Vagina (tissue), 2 donors: ENCODE measurements at regions not wholly inside any gene's neighbourhood (a gene's known extent, or its start where the extent isn't known, plus 50 kb on each side); places are given as distances from the start of the nearest gene placed in this dataset.

Experiments
- POLR2AphosphoS5 ChIP-seq, 2 donors: sonication (generic); formaldehyde crosslinking; IDR thresholded peaks; one replicate each; pipeline ENCODE4 v1.9.0; 2017; ENCODE audit warnings: antibody characterized with exemption in 2 of 2, mild to moderate bottlenecking in 2 of 2, low read depth in 1 of 2; ENCODE audit not compliant: insufficient read depth in 1 of 2
- TF ChIP-seq, protein P1 (sequence below), 3 experiments: fragments of 450-650 bp in 2 of 3; fragments of 200-600 bp in 1 of 3; sonication (generic) in 1 of 3; IDR thresholded peaks; one replicate each; pipeline ENCODE4 v1.5.1; 2017 to 2019; ENCODE audit warnings: antibody characterized with exemption in 3 of 3, mild to moderate bottlenecking in 2 of 3, moderate library complexity in 2 of 3

DNA sequence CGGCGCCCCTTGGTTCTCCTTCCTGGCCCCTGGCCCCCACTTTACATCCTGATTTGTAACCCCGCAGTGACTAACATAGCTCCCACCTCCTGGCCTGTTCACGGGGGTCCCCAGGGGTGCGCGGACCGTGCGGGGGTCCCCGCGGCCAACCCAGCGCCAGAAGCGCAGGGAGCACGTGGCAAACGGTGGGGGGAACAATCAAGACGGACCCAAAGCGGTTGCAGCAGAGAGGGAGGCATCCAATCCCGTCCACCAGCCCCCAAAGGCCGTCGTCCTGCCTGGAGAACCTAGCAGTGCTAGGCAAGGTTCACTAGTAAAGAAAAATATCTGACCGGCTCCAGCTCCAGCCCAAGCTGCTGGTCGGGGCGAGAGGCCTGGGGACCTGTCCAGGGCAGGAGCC, 201.5 kb downstream of the AUH start:
- TF ChIP-seq, protein P1, sequence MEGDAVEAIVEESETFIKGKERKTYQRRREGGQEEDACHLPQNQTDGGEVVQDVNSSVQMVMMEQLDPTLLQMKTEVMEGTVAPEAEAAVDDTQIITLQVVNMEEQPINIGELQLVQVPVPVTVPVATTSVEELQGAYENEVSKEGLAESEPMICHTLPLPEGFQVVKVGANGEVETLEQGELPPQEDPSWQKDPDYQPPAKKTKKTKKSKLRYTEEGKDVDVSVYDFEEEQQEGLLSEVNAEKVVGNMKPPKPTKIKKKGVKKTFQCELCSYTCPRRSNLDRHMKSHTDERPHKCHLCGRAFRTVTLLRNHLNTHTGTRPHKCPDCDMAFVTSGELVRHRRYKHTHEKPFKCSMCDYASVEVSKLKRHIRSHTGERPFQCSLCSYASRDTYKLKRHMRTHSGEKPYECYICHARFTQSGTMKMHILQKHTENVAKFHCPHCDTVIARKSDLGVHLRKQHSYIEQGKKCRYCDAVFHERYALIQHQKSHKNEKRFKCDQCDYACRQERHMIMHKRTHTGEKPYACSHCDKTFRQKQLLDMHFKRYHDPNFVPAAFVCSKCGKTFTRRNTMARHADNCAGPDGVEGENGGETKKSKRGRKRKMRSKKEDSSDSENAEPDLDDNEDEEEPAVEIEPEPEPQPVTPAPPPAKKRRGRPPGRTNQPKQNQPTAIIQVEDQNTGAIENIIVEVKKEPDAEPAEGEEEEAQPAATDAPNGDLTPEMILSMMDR (IDR thresholded peaks at IDR 0.05): no peak
- TF ChIP-seq POLR2AphosphoS5 (IDR thresholded peaks at IDR 0.05; ENCODE audit: insufficient read depth in 1 of 2, low read depth in 1 of 2): no peak
